Tibial artery (tissue), 4 donors: ENCODE measurements at regions not wholly inside any gene's neighbourhood (a gene's known extent, or its start where the extent isn't known, plus 50 kb on each side); places are given as distances from the start of the nearest gene placed in this dataset.

Experiments used
- DNase-seq, 2 donors: peaks; one replicate each; pipeline ENCODE4 v3.0.0-alpha.2; 2019
- H3K27ac ChIP-seq, 2 donors: fragments of 200-600 bp; sonication (generic) in 1 of 2; 1 replicate in 1 of 2; 2 replicates in 1 of 2; pipeline ENCODE4 v1.5.1; 2018 to 2019; ENCODE audit warnings: mild to moderate bottlenecking in 1 of 2
- H3K27me3 ChIP-seq, 2 donors: fragments of 200-600 bp; sonication (generic) in 1 of 2; one replicate each; pipeline versions ENCODE4 v1.5.1 to v1.6.0; 2016 to 2019
- H3K36me3 ChIP-seq, 3 donors: fragments of 200-600 bp; sonication (generic) in 2 of 3; one replicate each; pipeline ENCODE4 v1.5.1; 2016 to 2019; ENCODE audit warnings: mild to moderate bottlenecking in 2 of 3
- H3K4me1 ChIP-seq, 4 donors: fragments of 200-600 bp; sonication (generic) in 2 of 4; 1 replicate in 3 of 4; 2 replicates in 1 of 4; pipeline ENCODE4 v1.5.1; 2016 to 2019
- H3K4me3 ChIP-seq, 2 donors: fragments of 200-600 bp; sonication (generic) in 1 of 2; 1 replicate in 1 of 2; 2 replicates in 1 of 2; pipeline ENCODE4 v1.5.1; 2018 to 2019; ENCODE audit warnings: mild to moderate bottlenecking in 2 of 2
- H3K9me3 ChIP-seq, 3 donors: fragments of 200-600 bp; sonication (generic) in 1 of 3; one replicate each; pipeline ENCODE4 v1.5.1; 2016 to 2019
- intact Hi-C: fragments of 100-400 bp; cut with DNase I; formaldehyde crosslinking; loops from one replicate; pipeline ENCODE4 v1.15.0; 2023; ENCODE audit warnings: low total_unique reads
- TF ChIP-seq, protein P1 (sequence below), 2 experiments: fragments of 200-600 bp in 1 of 2; fragments of 450-650 bp in 1 of 2; IDR thresholded peaks; one replicate each; pipeline ENCODE4 v1.5.1; 2017 to 2019; ENCODE audit warnings: antibody characterized with exemption in 2 of 2, mild to moderate bottlenecking in 1 of 2, moderate library complexity in 1 of 2

DNA sequence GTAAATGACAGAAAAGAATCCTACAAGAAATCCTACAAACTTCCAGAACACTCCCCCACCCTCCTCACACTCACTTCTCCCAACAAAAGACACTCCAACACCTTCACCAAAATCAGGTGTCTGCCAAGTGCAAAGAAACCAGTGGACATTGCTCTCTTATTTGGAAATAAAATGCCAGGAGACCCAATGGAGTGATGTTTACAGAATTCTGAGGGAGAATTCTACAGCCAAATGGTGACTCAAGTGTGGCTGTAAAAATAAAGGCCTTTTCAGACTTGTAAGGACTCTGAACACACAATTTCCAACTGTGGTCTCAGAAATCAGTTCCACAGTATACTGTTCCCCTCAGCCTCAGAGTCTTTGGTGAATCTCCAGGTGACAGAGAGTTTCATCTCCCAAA lies 109.6 kb upstream of the CARMIL1 start:
- H3K4me1 ChIP-seq, result peaks cover 0 to 59% (median 29%) of the 10 kb centered on the region in 4 donors
- intact Hi-C loops, result no loop called here

GRCh38 chr6:25169961-25170360 lies 109.2 kb upstream of the CARMIL1 start:
- Histone ChIP-seq H3K27ac (peak overlapping the region; percentile 82 to 83), H3K36me3 (no peaks in the 10 kb centered on the region), H3K4me1 (peaks cover 0 to 64% (median 31%) of the 10 kb centered on the region in 4 donors), H3K9me3 (no peaks in the 10 kb centered on the region), H3K27me3 (no peaks in the 10 kb centered on the region), H3K4me3 (no peak overlapping the region)
- intact Hi-C loops, result no loop called here
- DNase-seq, result no peak
- TF ChIP-seq, protein P1, sequence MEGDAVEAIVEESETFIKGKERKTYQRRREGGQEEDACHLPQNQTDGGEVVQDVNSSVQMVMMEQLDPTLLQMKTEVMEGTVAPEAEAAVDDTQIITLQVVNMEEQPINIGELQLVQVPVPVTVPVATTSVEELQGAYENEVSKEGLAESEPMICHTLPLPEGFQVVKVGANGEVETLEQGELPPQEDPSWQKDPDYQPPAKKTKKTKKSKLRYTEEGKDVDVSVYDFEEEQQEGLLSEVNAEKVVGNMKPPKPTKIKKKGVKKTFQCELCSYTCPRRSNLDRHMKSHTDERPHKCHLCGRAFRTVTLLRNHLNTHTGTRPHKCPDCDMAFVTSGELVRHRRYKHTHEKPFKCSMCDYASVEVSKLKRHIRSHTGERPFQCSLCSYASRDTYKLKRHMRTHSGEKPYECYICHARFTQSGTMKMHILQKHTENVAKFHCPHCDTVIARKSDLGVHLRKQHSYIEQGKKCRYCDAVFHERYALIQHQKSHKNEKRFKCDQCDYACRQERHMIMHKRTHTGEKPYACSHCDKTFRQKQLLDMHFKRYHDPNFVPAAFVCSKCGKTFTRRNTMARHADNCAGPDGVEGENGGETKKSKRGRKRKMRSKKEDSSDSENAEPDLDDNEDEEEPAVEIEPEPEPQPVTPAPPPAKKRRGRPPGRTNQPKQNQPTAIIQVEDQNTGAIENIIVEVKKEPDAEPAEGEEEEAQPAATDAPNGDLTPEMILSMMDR (IDR thresholded peaks at IDR 0.05), result no peak

More for the DNA sequence above, 109.6 kb upstream of the CARMIL1 start:
- TF ChIP-seq, protein P1 (IDR thresholded peaks at IDR 0.05), result no peak
- DNase-seq, result no peak
- Histone ChIP-seq H3K27me3 (no peaks in the 10 kb centered on the region), H3K9me3 (no peaks in the 10 kb centered on the region), H3K4me3 (no peak overlapping the region), H3K27ac (peak overlapping the region; percentile 82 to 83), H3K36me3 (no peaks in the 10 kb centered on the region)

DNA sequence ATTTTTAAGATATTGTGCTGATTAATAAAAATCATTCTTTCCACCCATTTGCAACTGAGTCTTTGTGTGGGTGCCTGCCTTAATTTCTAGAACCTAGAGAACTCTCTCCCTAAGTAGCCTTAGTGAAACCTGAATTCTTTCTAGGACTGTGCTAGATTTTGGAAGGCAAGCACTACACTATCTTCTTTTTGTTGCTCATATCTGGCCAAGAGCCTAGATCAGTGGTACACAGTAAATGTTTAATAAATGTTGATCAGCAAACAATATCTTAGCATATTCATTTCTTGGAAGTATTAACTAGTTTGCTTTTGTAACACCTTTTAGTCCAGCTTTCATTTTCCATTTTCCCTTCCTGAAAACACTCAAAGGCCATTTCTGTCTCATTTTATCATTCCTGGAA lies 108.5 kb upstream of the CARMIL1 start:
- TF ChIP-seq, protein P1 (IDR thresholded peaks at IDR 0.05), result no peak
- DNase-seq, result no peak
- Histone ChIP-seq H3K27me3 (no peaks in the 10 kb centered on the region), H3K9me3 (no peaks in the 10 kb centered on the region), H3K27ac (peak overlapping the region; percentile 82 to 83), H3K36me3 (no peaks in the 10 kb centered on the region), H3K4me1 (peaks cover 0 to 70% (median 35%) of the 10 kb centered on the region in 4 donors), H3K4me3 (no peak overlapping the region)
- intact Hi-C loops, result no loop called here

GRCh38 chr6:25171301-25171700 lies 107.9 kb upstream of the CARMIL1 start:
- intact Hi-C loops, result no loop called here
- H3K27me3 ChIP-seq, result no peaks in the 10 kb centered on the region
- no peak overlapping the region for H3K4me3 ChIP-seq
- H3K4me1 ChIP-seq, result peaks cover 0 to 77% (median 38%) of the 10 kb centered on the region in 4 donors
- no peak for DNase-seq
- H3K27ac ChIP-seq, result peak overlapping the region; percentile 51 to 83
- no peaks in the 10 kb centered on the region for H3K36me3 ChIP-seq
- TF ChIP-seq, protein P1 (IDR thresholded peaks at IDR 0.05), result no peak
- no peaks in the 10 kb centered on the region for H3K9me3 ChIP-seq

DNA sequence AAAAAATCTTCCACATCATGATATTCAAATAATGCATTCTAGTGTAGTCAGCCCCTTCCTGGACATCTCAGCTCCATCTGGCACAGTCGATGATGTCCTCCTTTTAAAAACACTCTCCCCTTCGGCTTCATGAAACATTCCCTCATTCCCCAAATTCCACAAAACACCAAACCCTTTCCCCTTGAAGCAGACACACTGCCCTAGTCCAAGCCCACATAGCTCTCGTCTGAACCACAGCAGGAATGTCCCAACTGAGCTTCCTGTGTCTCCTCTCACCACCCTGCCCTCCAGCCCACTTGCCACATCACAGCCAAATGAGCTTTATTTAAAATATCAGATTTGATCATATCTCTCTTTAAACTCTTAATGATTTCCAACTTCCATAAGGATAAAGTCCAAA lies 106.4 kb upstream of the CARMIL1 start:
- TF ChIP-seq, protein P1 (IDR thresholded peaks at IDR 0.05), result no peak
- no peaks in the 10 kb centered on the region for H3K27me3 ChIP-seq
- intact Hi-C loops, result no loop called here
- no peak for DNase-seq
- H3K4me3 ChIP-seq, result no peak overlapping the region
- H3K27ac ChIP-seq, result peak overlapping the region; percentile 51 to 83
- H3K4me1 ChIP-seq, result peaks cover 0 to 82% (median 38%) of the 10 kb centered on the region in 4 donors
- H3K36me3 ChIP-seq, result no peaks in the 10 kb centered on the region
- H3K9me3 ChIP-seq, result no peaks in the 10 kb centered on the region

DNA sequence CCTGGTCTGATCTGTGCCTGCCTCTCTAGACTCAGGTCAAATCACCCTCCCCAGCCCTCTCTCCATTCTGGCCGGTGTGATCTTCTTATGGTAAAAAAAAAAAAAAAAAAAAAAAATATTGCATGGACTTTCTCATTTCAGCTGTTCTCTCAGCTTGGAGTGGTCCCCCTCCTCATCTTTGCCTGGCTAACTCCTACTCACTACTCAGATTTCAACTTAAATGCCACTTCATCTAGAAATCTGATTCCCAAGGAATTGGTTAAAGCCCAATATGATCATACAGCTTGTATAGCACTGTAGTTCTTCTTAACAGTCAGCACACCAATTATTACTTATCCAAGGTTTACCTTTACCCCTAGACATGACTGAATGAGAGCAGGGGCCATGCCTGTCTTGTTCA lies 105.9 kb upstream of the CARMIL1 start:
- TF ChIP-seq, protein P1 (IDR thresholded peaks at IDR 0.05), result no peak
- H3K9me3 ChIP-seq, result no peaks in the 10 kb centered on the region
- peak overlapping the region; percentile 51 to 83 for H3K27ac ChIP-seq
- no peaks in the 10 kb centered on the region for H3K27me3 ChIP-seq
- no peak for DNase-seq
- H3K4me1 ChIP-seq, result peaks cover 0 to 83% (median 39%) of the 10 kb centered on the region in 4 donors
- H3K4me3 ChIP-seq, result no peak overlapping the region
- intact Hi-C loops, result no loop called here
- H3K36me3 ChIP-seq, result no peaks in the 10 kb centered on the region
